PC-9 (cell line): ENCODE measurements at regions not wholly inside any gene's neighbourhood (a gene's known extent, or its start where the extent isn't known, plus 50 kb on each side); places are given as distances from the start of the nearest gene placed in this dataset.

ENCODE experiments used
- BruUV-seq: library from RNA; stranded (reverse); fragments of 400-500 nt; replicated peaks from 2 replicates; lab custom pipeline; 2021; lab: Mats Ljungman, UMichigan
- CTCF ChIA-PET: fragments of 300-600 bp; sonication (Branson Sonifier 250); formaldehyde crosslinking; loops from one replicate; lab custom pipeline; 2022; ENCODE audit warnings: antibody characterized with exemption; lab: Charles Lee
- POLR2A ChIA-PET: fragments of 300-600 bp; sonication (Branson Sonifier 250); formaldehyde crosslinking; loops from one replicate; lab custom pipeline; 2022; ENCODE audit warnings: antibody characterized with exemption; ENCODE audit not compliant: unreplicated experiment; lab: Charles Lee
- DNase-seq, 2 experiments: peaks; one replicate each; pipeline versions ENCODE4 v3.0.0 to v3.0.0-alpha.2; 2015 to 2022; ENCODE audit warnings: mixed read lengths in 1 of 2
- H2AFZ ChIP-seq: fragments of 200-600 bp; sonication (generic); 2 replicates; pipeline ENCODE4 v1.8.1; 2017; ENCODE audit warnings: antibody characterized with exemption
- H3F3A ChIP-seq: fragments of 200-600 bp; sonication (generic); 2 replicates; pipeline ENCODE4 v1.8.1; 2017; ENCODE audit warnings: antibody characterized with exemption, mild to moderate bottlenecking, low read depth; ENCODE audit not compliant: insufficient read depth
- H3K27ac ChIP-seq: fragments of 200-600 bp; sonication (generic); 2 replicates; pipeline ENCODE4 v1.6.1; 2016; ENCODE audit warnings: mixed run types
- H3K27me3 ChIP-seq: fragments of 200-600 bp; sonication (generic); 2 replicates; pipeline ENCODE4 v1.6.1; 2016; ENCODE audit warnings: low read depth, mixed run types; ENCODE audit not compliant: insufficient read depth
- H3K36me3 ChIP-seq: fragments of 200-600 bp; sonication (generic); 2 replicates; pipeline ENCODE4 v1.6.1; 2016; ENCODE audit warnings: low read depth, mixed run types
- H3K4me1 ChIP-seq: fragments of 200-600 bp; sonication (generic); replicated peaks from 2 replicates; pipeline ENCODE4 v1.6.1; 2016; ENCODE audit warnings: mixed run types; ENCODE audit not compliant: insufficient read depth
- H3K4me2 ChIP-seq: fragments of 200-600 bp; sonication (generic); 2 replicates; pipeline ENCODE4 v1.6.1; 2017; ENCODE audit warnings: mixed run types
- H3K4me3 ChIP-seq: fragments of 200-600 bp; sonication (generic); 2 replicates; pipeline ENCODE4 v1.6.1; 2016; ENCODE audit warnings: mixed run types
- H3K79me2 ChIP-seq: fragments of 200-600 bp; sonication (generic); 2 replicates; pipeline ENCODE4 v1.6.1; 2017; ENCODE audit warnings: low read depth, mixed run types
- H3K9me2 ChIP-seq: fragments of 200-600 bp; sonication (generic); 2 replicates; pipeline ENCODE4 v1.8.1; 2017; ENCODE audit warnings: mild to moderate bottlenecking; ENCODE audit not compliant: insufficient read depth
- H3K9me3 ChIP-seq: fragments of 200-600 bp; sonication (generic); 2 replicates; pipeline ENCODE4 v1.8.1; 2016; ENCODE audit warnings: low read depth; ENCODE audit not compliant: insufficient read depth
- H4K20me1 ChIP-seq: fragments of 200-600 bp; sonication (generic); 2 replicates; pipeline ENCODE4 v1.8.1; 2017; ENCODE audit not compliant: insufficient read depth
- CTCF ChIP-seq: fragments of 200-600 bp; sonication (generic); conservative IDR thresholded peaks from 2 replicates; pipeline ENCODE4 v1.6.1; 2017; ENCODE audit warnings: mixed run types, antibody characterized with exemption, mild to moderate bottlenecking, moderate library complexity
- EZH2 ChIP-seq: fragments of 200-600 bp; sonication (generic); IDR thresholded peaks from 2 replicates; pipeline ENCODE4 v1.8.0; 2017; ENCODE audit warnings: antibody characterized with exemption, low read depth
- intact Hi-C: fragments of 100-400 bp; cut with micrococcal nuclease; formaldehyde crosslinking; loops from one replicate; pipeline ENCODE4 v1.10.0; 2022; ENCODE audit not compliant: unreplicated experiment

GRCh38 chr14:29311983-29312382, 545.4 kb downstream of the FOXG1 start:
- Histone ChIP-seq H3K9me3 (no peaks in the 10 kb centered on the region), H3F3A (no peaks in the 10 kb centered on the region), H3K4me3 (no peak overlapping the region), H3K79me2 (no peaks in the 10 kb centered on the region), H3K4me2 (no peak overlapping the region), H3K9me2 (no peaks in the 10 kb centered on the region), H4K20me1 (no peaks in the 10 kb centered on the region), H3K4me1 (no peaks in the 10 kb centered on the region), H2AFZ (no peak overlapping the region), H3K36me3 (no peaks in the 10 kb centered on the region), H3K27ac (no peak overlapping the region), H3K27me3 (no peaks in the 10 kb centered on the region)
- TF ChIP-seq CTCF (no peak), EZH2 (no peak)
- ChIA-PET CTCF (no interaction called here), POLR2A (no interaction called here)
- intact Hi-C loops: no loop called here
- no peak for DNase-seq
- BruUV-seq: no TSS peak

- no peaks in the 10 kb centered on the region for H3K9me3 ChIP-seq
- H3K4me3 ChIP-seq: no peak overlapping the region
- no peaks in the 10 kb centered on the region for H3K4me1 ChIP-seq
- no peaks in the 10 kb centered on the region for H3K79me2 ChIP-seq
- H3K27ac ChIP-seq: no peak overlapping the region
- TF ChIP-seq CTCF (no peak), EZH2 (no peak)
- no peak overlapping the region for H3K4me2 ChIP-seq
- POLR2A ChIA-PET: no interaction called here
- no TSS peak for BruUV-seq
- H3K27me3 ChIP-seq: no peaks in the 10 kb centered on the region
- no peak overlapping the region for H2AFZ ChIP-seq
- H4K20me1 ChIP-seq: no peaks in the 10 kb centered on the region
- H3K9me2 ChIP-seq: no peaks in the 10 kb centered on the region
- DNase-seq: no peak
- intact Hi-C loops: no loop called here
- no peaks in the 10 kb centered on the region for H3F3A ChIP-seq
- CTCF ChIA-PET: no interaction called here
- H3K36me3 ChIP-seq: no peaks in the 10 kb centered on the region
Measured at GRCh38 chr14:29316936-29317335, 550.3 kb downstream of the FOXG1 start.

GRCh38 chr14:29317423-29317822, 550.8 kb downstream of the FOXG1 start:
- H3K27ac ChIP-seq: no peak overlapping the region
- H3K4me2 ChIP-seq: no peak overlapping the region
- POLR2A ChIA-PET: no interaction called here
- H3K36me3 ChIP-seq: no peaks in the 10 kb centered on the region
- no peak overlapping the region for H3K4me3 ChIP-seq
- no peak for DNase-seq
- H3F3A ChIP-seq: no peaks in the 10 kb centered on the region
- intact Hi-C loops: no loop called here
- H3K9me3 ChIP-seq: no peaks in the 10 kb centered on the region
- CTCF ChIA-PET: no interaction called here
- no TSS peak for BruUV-seq
- H3K79me2 ChIP-seq: no peaks in the 10 kb centered on the region
- no peaks in the 10 kb centered on the region for H3K27me3 ChIP-seq
- H4K20me1 ChIP-seq: no peaks in the 10 kb centered on the region
- no peaks in the 10 kb centered on the region for H3K4me1 ChIP-seq
- TF ChIP-seq CTCF (no peak), EZH2 (no peak)
- no peaks in the 10 kb centered on the region for H3K9me2 ChIP-seq
- no peak overlapping the region for H2AFZ ChIP-seq
